Heart left ventricle (tissue), 13 donors: ENCODE measurements at regions not wholly inside any gene's neighbourhood (a gene's known extent, or its start where the extent isn't known, plus 50 kb on each side); places are given as distances from the start of the nearest gene placed in this dataset.

ENCODE experiments used
- POLR2A ChIP-seq, 2 donors: fragments of 450-650 bp; IDR thresholded peaks; one replicate each; pipeline ENCODE4 v1.6.1; 2017; ENCODE audit warnings: antibody characterized with exemption in 2 of 2, mild to moderate bottlenecking in 2 of 2, moderate library complexity in 2 of 2
- TF ChIP-seq, protein P1 (sequence below), 12 donors: fragments of 200-600 bp; sonication (generic) in 4 of 12; IDR thresholded peaks; one replicate each; pipeline versions ENCODE4 v1.5.0 to v1.8.0; 2018 to 2022; ENCODE audit warnings: antibody characterized with exemption in 12 of 12, mild to moderate bottlenecking in 5 of 12
- donor health status: ischemic (EF 13 %, LVEDD 7.1; RV severe dilation, severe dysfunction).
- donor health status: DM: no; HTN: yes; CAD: no.
- donor health status: DM: no; HTN: no; CAD: no.
- donor health status: ischemic (EF 25% LVEDD 6.9; RV normal size, moderate dysfunction).
- donor health status: ischemic (EF 25% LVEDD 5.7; RV mildly dilated, moderate dysfunction).
- donor health status: ischemic (EF 35%, LVEDD 5.7; RV mildly dilated, moderate dysfunction).
- donor health status: nonischemic (EF 11% LVEDD 7.7; RV severe dilation, severe dysfunction).
- donor health status: DM: yes; HTN: yes; CAD: no.
- donor health status: PGD.
- donor health status: ischemic (EF 29% LVEDD 5.4; RV normal size, mild dysfunction).
- donor health status: nonischemic (EF 23%, LVEDD 6.1; RV moderate dilation, normal function).

DNA sequence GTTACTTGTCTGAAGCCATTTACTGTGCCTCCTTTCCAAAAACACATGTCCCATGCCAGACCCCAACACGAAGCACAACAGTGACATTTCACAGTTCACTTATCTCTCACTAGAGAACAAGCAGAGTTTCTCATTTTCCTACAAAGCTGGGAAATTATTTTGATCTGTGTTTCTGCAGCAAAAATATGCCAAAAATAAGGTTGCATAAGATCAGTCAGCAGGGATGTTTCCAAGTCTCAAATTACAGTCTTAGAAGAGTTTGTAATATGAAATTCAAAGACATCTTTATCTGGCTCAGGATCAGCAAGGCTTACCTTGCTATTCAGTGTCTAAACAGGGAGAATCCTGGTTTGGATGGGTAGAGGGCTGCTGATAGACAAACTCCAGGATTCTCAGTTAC, 75.5 kb downstream of the GJD2 start:
- TF ChIP-seq POLR2A (IDR thresholded peaks at IDR 0.05) = no peak
- TF ChIP-seq, protein P1, sequence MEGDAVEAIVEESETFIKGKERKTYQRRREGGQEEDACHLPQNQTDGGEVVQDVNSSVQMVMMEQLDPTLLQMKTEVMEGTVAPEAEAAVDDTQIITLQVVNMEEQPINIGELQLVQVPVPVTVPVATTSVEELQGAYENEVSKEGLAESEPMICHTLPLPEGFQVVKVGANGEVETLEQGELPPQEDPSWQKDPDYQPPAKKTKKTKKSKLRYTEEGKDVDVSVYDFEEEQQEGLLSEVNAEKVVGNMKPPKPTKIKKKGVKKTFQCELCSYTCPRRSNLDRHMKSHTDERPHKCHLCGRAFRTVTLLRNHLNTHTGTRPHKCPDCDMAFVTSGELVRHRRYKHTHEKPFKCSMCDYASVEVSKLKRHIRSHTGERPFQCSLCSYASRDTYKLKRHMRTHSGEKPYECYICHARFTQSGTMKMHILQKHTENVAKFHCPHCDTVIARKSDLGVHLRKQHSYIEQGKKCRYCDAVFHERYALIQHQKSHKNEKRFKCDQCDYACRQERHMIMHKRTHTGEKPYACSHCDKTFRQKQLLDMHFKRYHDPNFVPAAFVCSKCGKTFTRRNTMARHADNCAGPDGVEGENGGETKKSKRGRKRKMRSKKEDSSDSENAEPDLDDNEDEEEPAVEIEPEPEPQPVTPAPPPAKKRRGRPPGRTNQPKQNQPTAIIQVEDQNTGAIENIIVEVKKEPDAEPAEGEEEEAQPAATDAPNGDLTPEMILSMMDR (IDR thresholded peaks at IDR 0.05) = no peak
